PC-9 (cell line): ENCODE measurements at regions not wholly inside any gene's neighbourhood (a gene's known extent, or its start where the extent isn't known, plus 50 kb on each side); places are given as distances from the start of the nearest gene placed in this dataset.
"Not testable (repeated sequence)": the region's sequence is repeated elsewhere in the genome, so short reads cannot be mapped to it uniquely, and the experiment has no call there.

Experiments
- BruUV-seq: library from RNA; stranded (reverse); fragments of 400-500 nt; replicated peaks from 2 replicates; lab custom pipeline; 2021; lab: Mats Ljungman, UMichigan
- CTCF ChIA-PET: fragments of 300-600 bp; sonication (Branson Sonifier 250); formaldehyde crosslinking; loops from one replicate; lab custom pipeline; 2022; ENCODE audit warnings: antibody characterized with exemption; lab: Charles Lee
- POLR2A ChIA-PET: fragments of 300-600 bp; sonication (Branson Sonifier 250); formaldehyde crosslinking; loops from one replicate; lab custom pipeline; 2022; ENCODE audit warnings: antibody characterized with exemption; ENCODE audit not compliant: unreplicated experiment; lab: Charles Lee
- DNase-seq, 2 experiments: peaks; one replicate each; pipeline versions ENCODE4 v3.0.0 to v3.0.0-alpha.2; 2015 to 2022; ENCODE audit warnings: mixed read lengths in 1 of 2
- H2AFZ ChIP-seq: fragments of 200-600 bp; sonication (generic); 2 replicates; pipeline ENCODE4 v1.8.1; 2017; ENCODE audit warnings: antibody characterized with exemption
- H3F3A ChIP-seq: fragments of 200-600 bp; sonication (generic); 2 replicates; pipeline ENCODE4 v1.8.1; 2017; ENCODE audit warnings: antibody characterized with exemption, mild to moderate bottlenecking, low read depth; ENCODE audit not compliant: insufficient read depth
- H3K27ac ChIP-seq: fragments of 200-600 bp; sonication (generic); 2 replicates; pipeline ENCODE4 v1.6.1; 2016; ENCODE audit warnings: mixed run types
- H3K27me3 ChIP-seq: fragments of 200-600 bp; sonication (generic); 2 replicates; pipeline ENCODE4 v1.6.1; 2016; ENCODE audit warnings: low read depth, mixed run types; ENCODE audit not compliant: insufficient read depth
- H3K36me3 ChIP-seq: fragments of 200-600 bp; sonication (generic); 2 replicates; pipeline ENCODE4 v1.6.1; 2016; ENCODE audit warnings: low read depth, mixed run types
- H3K4me1 ChIP-seq: fragments of 200-600 bp; sonication (generic); replicated peaks from 2 replicates; pipeline ENCODE4 v1.6.1; 2016; ENCODE audit warnings: mixed run types; ENCODE audit not compliant: insufficient read depth
- H3K4me2 ChIP-seq: fragments of 200-600 bp; sonication (generic); 2 replicates; pipeline ENCODE4 v1.6.1; 2017; ENCODE audit warnings: mixed run types
- H3K4me3 ChIP-seq: fragments of 200-600 bp; sonication (generic); 2 replicates; pipeline ENCODE4 v1.6.1; 2016; ENCODE audit warnings: mixed run types
- H3K79me2 ChIP-seq: fragments of 200-600 bp; sonication (generic); 2 replicates; pipeline ENCODE4 v1.6.1; 2017; ENCODE audit warnings: low read depth, mixed run types
- H3K9me2 ChIP-seq: fragments of 200-600 bp; sonication (generic); 2 replicates; pipeline ENCODE4 v1.8.1; 2017; ENCODE audit warnings: mild to moderate bottlenecking; ENCODE audit not compliant: insufficient read depth
- H3K9me3 ChIP-seq: fragments of 200-600 bp; sonication (generic); 2 replicates; pipeline ENCODE4 v1.8.1; 2016; ENCODE audit warnings: low read depth; ENCODE audit not compliant: insufficient read depth
- H4K20me1 ChIP-seq: fragments of 200-600 bp; sonication (generic); 2 replicates; pipeline ENCODE4 v1.8.1; 2017; ENCODE audit not compliant: insufficient read depth
- EZH2 ChIP-seq: fragments of 200-600 bp; sonication (generic); IDR thresholded peaks from 2 replicates; pipeline ENCODE4 v1.8.0; 2017; ENCODE audit warnings: antibody characterized with exemption, low read depth
- intact Hi-C: fragments of 100-400 bp; cut with micrococcal nuclease; formaldehyde crosslinking; loops from one replicate; pipeline ENCODE4 v1.10.0; 2022; ENCODE audit not compliant: unreplicated experiment
- TF ChIP-seq, protein P1 (sequence below): fragments of 200-600 bp; sonication (generic); conservative IDR thresholded peaks from 2 replicates; pipeline ENCODE4 v1.6.1; 2017; ENCODE audit warnings: mixed run types, antibody characterized with exemption, mild to moderate bottlenecking, moderate library complexity

DNA sequence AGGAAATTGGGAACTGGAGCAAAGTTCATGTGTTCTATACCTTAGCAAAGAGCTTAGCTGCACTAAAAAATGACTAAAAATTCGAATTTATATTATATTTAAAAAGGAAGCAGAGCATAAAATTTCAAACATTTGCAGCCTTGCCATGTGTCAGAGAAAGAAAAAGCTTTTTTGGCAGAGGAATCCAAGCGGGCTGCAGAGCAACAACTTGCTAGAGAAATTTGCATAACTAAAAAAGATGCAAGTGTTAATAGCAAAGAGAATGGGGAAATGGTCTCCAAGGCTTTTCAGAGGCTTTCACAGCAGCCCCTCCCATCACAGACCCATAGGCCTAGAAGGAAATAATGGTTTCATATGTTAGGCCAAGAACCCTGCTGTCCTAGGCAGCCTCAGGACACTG lies 1315.9 kb downstream of the DSC3 start:
- no peak overlapping the region for H3K27ac ChIP-seq
- H3K4me3 ChIP-seq: no peak overlapping the region
- no TSS peak for BruUV-seq
- ChIA-PET CTCF (no interaction called here), POLR2A (no interaction called here)
- no peaks in the 10 kb centered on the region for H3F3A ChIP-seq
- no peaks in the 10 kb centered on the region for H3K27me3 ChIP-seq
- no peaks in the 10 kb centered on the region for H3K4me1 ChIP-seq
- no peaks in the 10 kb centered on the region for H4K20me1 ChIP-seq
- no peaks in the 10 kb centered on the region for H3K9me3 ChIP-seq
- no peaks in the 10 kb centered on the region for H3K9me2 ChIP-seq
- H3K4me2 ChIP-seq: no peak overlapping the region
- TF ChIP-seq EZH2: no peak
- TF ChIP-seq, protein P1, sequence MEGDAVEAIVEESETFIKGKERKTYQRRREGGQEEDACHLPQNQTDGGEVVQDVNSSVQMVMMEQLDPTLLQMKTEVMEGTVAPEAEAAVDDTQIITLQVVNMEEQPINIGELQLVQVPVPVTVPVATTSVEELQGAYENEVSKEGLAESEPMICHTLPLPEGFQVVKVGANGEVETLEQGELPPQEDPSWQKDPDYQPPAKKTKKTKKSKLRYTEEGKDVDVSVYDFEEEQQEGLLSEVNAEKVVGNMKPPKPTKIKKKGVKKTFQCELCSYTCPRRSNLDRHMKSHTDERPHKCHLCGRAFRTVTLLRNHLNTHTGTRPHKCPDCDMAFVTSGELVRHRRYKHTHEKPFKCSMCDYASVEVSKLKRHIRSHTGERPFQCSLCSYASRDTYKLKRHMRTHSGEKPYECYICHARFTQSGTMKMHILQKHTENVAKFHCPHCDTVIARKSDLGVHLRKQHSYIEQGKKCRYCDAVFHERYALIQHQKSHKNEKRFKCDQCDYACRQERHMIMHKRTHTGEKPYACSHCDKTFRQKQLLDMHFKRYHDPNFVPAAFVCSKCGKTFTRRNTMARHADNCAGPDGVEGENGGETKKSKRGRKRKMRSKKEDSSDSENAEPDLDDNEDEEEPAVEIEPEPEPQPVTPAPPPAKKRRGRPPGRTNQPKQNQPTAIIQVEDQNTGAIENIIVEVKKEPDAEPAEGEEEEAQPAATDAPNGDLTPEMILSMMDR: no peak
- intact Hi-C loops: no loop called here
- no peak for DNase-seq
- H2AFZ ChIP-seq: no peak overlapping the region
- H3K79me2 ChIP-seq: no peaks in the 10 kb centered on the region
- no peaks in the 10 kb centered on the region for H3K36me3 ChIP-seq

GRCh38 chr18:29723486-29723885 lies 1319.1 kb downstream of the DSC3 start:
- H3F3A ChIP-seq, H3K9me3 ChIP-seq, H3K79me2 ChIP-seq, H3K4me2 ChIP-seq, H3K9me2 ChIP-seq, POLR2A ChIA-PET, H3K4me3 ChIP-seq, DNase-seq, H3K4me1 ChIP-seq, intact Hi-C loops, H4K20me1 ChIP-seq, H3K36me3 ChIP-seq, H3K27ac ChIP-seq, BruUV-seq, H3K27me3 ChIP-seq, CTCF ChIA-PET, H2AFZ ChIP-seq: not testable (repeated sequence)

GRCh38 chr18:29715960-29716359 lies 1326.6 kb downstream of the DSC3 start:
- H3K27me3 ChIP-seq, H3K36me3 ChIP-seq, BruUV-seq, H3K4me3 ChIP-seq, POLR2A ChIA-PET, H3F3A ChIP-seq, H3K9me3 ChIP-seq, H3K4me2 ChIP-seq, H3K27ac ChIP-seq, H3K79me2 ChIP-seq, H3K9me2 ChIP-seq, intact Hi-C loops, H2AFZ ChIP-seq, DNase-seq, H3K4me1 ChIP-seq, H4K20me1 ChIP-seq, CTCF ChIA-PET: not testable (repeated sequence)

DNA sequence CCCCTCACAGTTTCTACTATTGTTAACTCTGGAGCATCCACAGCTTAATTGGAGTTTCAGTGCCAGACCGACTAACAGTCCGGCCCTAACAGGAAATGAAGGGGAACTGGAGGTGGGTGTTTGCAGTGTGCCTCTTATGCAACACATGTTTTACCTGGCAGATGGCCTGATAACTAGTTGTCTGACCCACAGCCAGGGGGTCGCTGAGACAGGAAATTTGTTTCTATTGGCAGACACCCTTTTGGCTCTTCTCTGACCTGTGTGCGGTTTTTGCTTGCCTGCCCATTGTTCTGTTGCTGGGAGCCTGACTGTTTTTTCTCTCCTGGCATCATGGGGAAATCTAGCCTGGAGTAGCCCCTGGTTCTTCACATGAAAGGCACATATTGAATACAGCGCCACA lies 1329.8 kb downstream of the DSC3 start:
- ChIA-PET POLR2A (no interaction called here), CTCF (no interaction called here)
- H2AFZ ChIP-seq: no peak overlapping the region

More for the DNA sequence above, 1329.8 kb downstream of the DSC3 start:
- no peaks in the 10 kb centered on the region for H3F3A ChIP-seq
- no peaks in the 10 kb centered on the region for H3K9me3 ChIP-seq
- H3K27me3 ChIP-seq: no peaks in the 10 kb centered on the region
- no peak for TF ChIP-seq EZH2
- TF ChIP-seq, protein P1: no peak
- H4K20me1 ChIP-seq: no peaks in the 10 kb centered on the region
- intact Hi-C loops: no loop called here
- H3K4me2 ChIP-seq: no peak overlapping the region
- no peaks in the 10 kb centered on the region for H3K79me2 ChIP-seq
- no peaks in the 10 kb centered on the region for H3K4me1 ChIP-seq
- H3K9me2 ChIP-seq: no peaks in the 10 kb centered on the region; the same call in 1 of the 2 replicates
- BruUV-seq: no TSS peak
- DNase-seq: no peak
- no peak overlapping the region for H3K4me3 ChIP-seq
- H3K36me3 ChIP-seq: no peaks in the 10 kb centered on the region
- H3K27ac ChIP-seq: no peak overlapping the region
